ENCODE measurements at regions not wholly inside any gene's neighbourhood (a gene's known extent, or its start where the extent isn't known, plus 50 kb on each side); places are given as distances from the start of the nearest gene placed in this dataset.

DNA sequence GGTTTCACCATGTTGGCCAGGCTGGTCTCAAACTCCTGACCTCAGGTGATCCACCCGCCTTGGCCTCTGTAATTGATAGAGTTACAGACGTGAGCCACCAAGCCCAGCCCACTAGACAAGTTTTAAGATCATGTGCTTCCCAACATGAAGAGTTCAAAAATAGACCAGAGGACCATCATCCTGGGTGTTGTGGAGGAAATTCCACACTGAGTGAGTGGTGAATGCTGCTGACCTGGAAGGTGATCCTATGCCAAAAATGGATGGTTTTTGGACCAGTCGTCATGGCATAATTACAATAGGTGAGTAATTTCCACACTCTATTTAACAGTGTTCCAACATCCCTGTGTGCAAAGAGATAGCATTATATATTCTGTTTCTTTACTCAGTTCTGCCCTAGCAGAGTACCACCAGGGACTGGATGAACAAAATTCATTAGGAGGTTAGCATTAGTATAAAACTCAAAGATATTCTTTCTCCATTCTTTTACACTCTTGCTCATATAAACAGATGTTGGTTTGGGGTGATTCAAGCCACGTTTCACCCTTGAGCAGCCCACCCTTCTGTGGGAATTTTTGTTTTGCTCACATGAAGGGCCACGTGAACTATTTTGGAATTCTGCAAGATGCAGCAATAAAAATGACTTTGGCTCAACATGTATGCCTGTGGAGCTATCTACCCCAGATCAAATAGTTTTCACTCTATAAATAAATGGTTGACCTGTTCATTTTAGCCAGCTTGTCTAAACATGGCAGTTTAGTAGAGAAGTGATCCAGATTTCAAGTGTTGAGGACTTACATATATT is 206.2 kb upstream of the TCF21 start:
- DNase-seq (ENCODE audit: low read depth, low spot score): no peak
- Histone ChIP-seq H3K9me3 (replicated peaks; ENCODE audit: control insufficient read depth, insufficient read depth, low read length) (no peaks in the 10 kb centered on the region), H3K36me3 (ENCODE audit: control insufficient read depth in 2 of 2, insufficient read depth in 2 of 2, low read length in 1 of 2) (no peaks in the 10 kb centered on the region), H3K9ac (ENCODE audit: control insufficient read depth, insufficient read depth, low read length) (no peak overlapping the region), H2AFZ (ENCODE audit: control insufficient read depth, low read depth, low read length) (no peak overlapping the region), H3K27ac (ENCODE audit: control insufficient read depth, insufficient read depth) (no peak overlapping the region), H3K4me1 (ENCODE audit: control insufficient read depth, insufficient read depth, low read length) (no peaks in the 10 kb centered on the region), H4K20me1 (ENCODE audit: control insufficient read depth, insufficient read depth) (no peaks in the 10 kb centered on the region), H3K4me2 (ENCODE audit: control insufficient read depth, insufficient read depth) (no peak overlapping the region), H3K27me3 (replicated peaks in 1 of 2; ENCODE audit: control insufficient read depth in 2 of 2, insufficient read depth in 2 of 2, low read length in 1 of 2) (no peaks in the 10 kb centered on the region), H3K4me3 (no peak overlapping the region), H3K79me2 (ENCODE audit: control insufficient read depth, insufficient read depth, low read length) (no peaks in the 10 kb centered on the region)
- TF ChIP-seq, protein P1, sequence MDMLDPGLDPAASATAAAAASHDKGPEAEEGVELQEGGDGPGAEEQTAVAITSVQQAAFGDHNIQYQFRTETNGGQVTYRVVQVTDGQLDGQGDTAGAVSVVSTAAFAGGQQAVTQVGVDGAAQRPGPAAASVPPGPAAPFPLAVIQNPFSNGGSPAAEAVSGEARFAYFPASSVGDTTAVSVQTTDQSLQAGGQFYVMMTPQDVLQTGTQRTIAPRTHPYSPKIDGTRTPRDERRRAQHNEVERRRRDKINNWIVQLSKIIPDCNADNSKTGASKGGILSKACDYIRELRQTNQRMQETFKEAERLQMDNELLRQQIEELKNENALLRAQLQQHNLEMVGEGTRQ (IDR thresholded peaks at IDR 0.05; ENCODE audit: borderline replicate concordance, low read depth, low read length): no peak
- TF ChIP-seq TAF1 (IDR thresholded peaks at IDR 0.05; ENCODE audit: borderline replicate concordance, low read depth, low read length): no peak
- no peak for TF ChIP-seq MXI1 (IDR thresholded peaks at IDR 0.05; ENCODE audit: low read depth, low read length)
- no peak for TF ChIP-seq SMAD5 (IDR thresholded peaks at IDR 0.05; ENCODE audit: low read depth)
- TF ChIP-seq, protein P2, sequence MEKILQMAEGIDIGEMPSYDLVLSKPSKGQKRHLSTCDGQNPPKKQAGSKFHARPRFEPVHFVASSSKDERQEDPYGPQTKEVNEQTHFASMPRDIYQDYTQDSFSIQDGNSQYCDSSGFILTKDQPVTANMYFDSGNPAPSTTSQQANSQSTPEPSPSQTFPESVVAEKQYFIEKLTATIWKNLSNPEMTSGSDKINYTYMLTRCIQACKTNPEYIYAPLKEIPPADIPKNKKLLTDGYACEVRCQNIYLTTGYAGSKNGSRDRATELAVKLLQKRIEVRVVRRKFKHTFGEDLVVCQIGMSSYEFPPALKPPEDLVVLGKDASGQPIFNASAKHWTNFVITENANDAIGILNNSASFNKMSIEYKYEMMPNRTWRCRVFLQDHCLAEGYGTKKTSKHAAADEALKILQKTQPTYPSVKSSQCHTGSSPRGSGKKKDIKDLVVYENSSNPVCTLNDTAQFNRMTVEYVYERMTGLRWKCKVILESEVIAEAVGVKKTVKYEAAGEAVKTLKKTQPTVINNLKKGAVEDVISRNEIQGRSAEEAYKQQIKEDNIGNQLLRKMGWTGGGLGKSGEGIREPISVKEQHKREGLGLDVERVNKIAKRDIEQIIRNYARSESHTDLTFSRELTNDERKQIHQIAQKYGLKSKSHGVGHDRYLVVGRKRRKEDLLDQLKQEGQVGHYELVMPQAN (conservative IDR thresholded peaks at IDR 0.05): no peak
- SMC1A ChIA-PET (ENCODE audit: uncharacterized antibody, unreplicated experiment): no interaction called here
- BruUV-seq (replicated peaks): no TSS peak
- RAD21 ChIA-PET (ENCODE audit: unreplicated experiment): no interaction called here
- POLR2A ChIA-PET: no interaction called here
- intact Hi-C loops (cut with micrococcal nuclease; ENCODE audit: unreplicated experiment): no loop called here
- no peak for ATAC-seq
- in situ Hi-C loops (cut with MboI): no loop called here
- FAIRE-seq: no peak
- CTCF ChIA-PET: no interaction called here
- WGBS (ENCODE audit: insufficient coverage, insufficient replicate concordance, low lambda C conversion rate, missing lambda C conversion rate): 13% methylated on average over 5 of the region's 5 CpGs
